Mammary epithelial cell (primary cell): ENCODE measurements at regions not wholly inside any gene's neighbourhood (a gene's known extent, or its start where the extent isn't known, plus 50 kb on each side); places are given as distances from the start of the nearest gene placed in this dataset.

ENCODE experiments used
- CTCF ChIP-seq, 2 donors: IDR thresholded peaks in 1 of 2; conservative IDR thresholded peaks in 1 of 2; 2 replicates each; pipeline ENCODE4 v1.5.1; 2011 to 2012; ENCODE audit warnings: inconsistent platforms in 2 of 2, low read length in 2 of 2, mild to moderate bottlenecking in 2 of 2, control low read depth in 1 of 2, low read depth in 1 of 2; ENCODE audit not compliant: insufficient read depth in 1 of 2; ENCODE audit errors: extremely low read depth in 1 of 2
- EZH2 ChIP-seq: IDR thresholded peaks from 2 replicates; pipeline ENCODE4 v1.6.1; 2012; ENCODE audit warnings: low read length, inconsistent platforms, borderline replicate concordance

GRCh38 chr3:182284793-182285192 is 508.5 kb upstream of the ATP11B start:
- TF ChIP-seq CTCF (conservative IDR thresholded peaks at IDR 0.05 in 1 of 2, IDR thresholded peaks at IDR 0.05 in 1 of 2; ENCODE audit: extremely low read depth in 1 of 2, insufficient read depth in 1 of 2, low read depth in 1 of 2, low read length in 2 of 2) = no peak
- no peak for TF ChIP-seq EZH2
